ENCODE measurements at regions not wholly inside any gene's neighbourhood (a gene's known extent, or its start where the extent isn't known, plus 50 kb on each side); places are given as distances from the start of the nearest gene placed in this dataset.
"Not testable (repeated sequence)": the region's sequence is repeated elsewhere in the genome, so short reads cannot be mapped to it uniquely, and the experiment has no call there.

GRCh38 chr12:131597333-131597732 lies 113.6 kb upstream of the SFSWAP start:
- DNase-seq (ENCODE audit: low spot score): no peak
- no peak overlapping the region for H3K27ac Mint-ChIP-seq (ENCODE audit: unreplicated experiment)
- peaks cover 11% of the 10 kb centered on the region for H3K27me3 Mint-ChIP-seq (ENCODE audit: unreplicated experiment)
- no peaks in the 10 kb centered on the region for H3K4me1 Mint-ChIP-seq (ENCODE audit: unreplicated experiment)
- H3K9me3 Mint-ChIP-seq (ENCODE audit: unreplicated experiment): no peaks in the 10 kb centered on the region
- TF ChIP-seq CTCF (IDR thresholded peaks at IDR 0.05; ENCODE audit: unreplicated experiment): no peak
- no peak overlapping the region for H3K4me3 Mint-ChIP-seq (ENCODE audit: unreplicated experiment)
- no peaks in the 10 kb centered on the region for H3K36me3 Mint-ChIP-seq (ENCODE audit: low read depth, unreplicated experiment)

GRCh38 chr12:131598717-131599116 lies 112.2 kb upstream of the SFSWAP start:
- Mint-ChIP-seq H3K36me3 (ENCODE audit: low read depth, unreplicated experiment) (no peaks in the 10 kb centered on the region), H3K27ac (ENCODE audit: unreplicated experiment) (no peak overlapping the region), H3K4me3 (ENCODE audit: unreplicated experiment) (no peak overlapping the region), H3K4me1 (ENCODE audit: unreplicated experiment) (no peaks in the 10 kb centered on the region), H3K9me3 (ENCODE audit: unreplicated experiment) (no peaks in the 10 kb centered on the region), H3K27me3 (ENCODE audit: unreplicated experiment) (peaks cover 11% of the 10 kb centered on the region)
- no peak for TF ChIP-seq CTCF (IDR thresholded peaks at IDR 0.05; ENCODE audit: unreplicated experiment)
- DNase-seq (ENCODE audit: low spot score): no peak

GRCh38 chr12:131599190-131600159 lies 111.4 kb upstream of the SFSWAP start:
- H3K27me3 Mint-ChIP-seq (ENCODE audit: unreplicated experiment): peaks cover 11% of the 10 kb centered on the region
- H3K9me3 Mint-ChIP-seq (ENCODE audit: unreplicated experiment): no peaks in the 10 kb centered on the region
- H3K4me1 Mint-ChIP-seq (ENCODE audit: unreplicated experiment): no peaks in the 10 kb centered on the region
- H3K4me3 Mint-ChIP-seq (ENCODE audit: unreplicated experiment): no peak overlapping the region
- H3K36me3 Mint-ChIP-seq (ENCODE audit: low read depth, unreplicated experiment): no peaks in the 10 kb centered on the region
- no peak for TF ChIP-seq CTCF (IDR thresholded peaks at IDR 0.05; ENCODE audit: unreplicated experiment)
- H3K27ac Mint-ChIP-seq (ENCODE audit: unreplicated experiment): no peak overlapping the region
- no peak for DNase-seq (ENCODE audit: low spot score)

DNA sequence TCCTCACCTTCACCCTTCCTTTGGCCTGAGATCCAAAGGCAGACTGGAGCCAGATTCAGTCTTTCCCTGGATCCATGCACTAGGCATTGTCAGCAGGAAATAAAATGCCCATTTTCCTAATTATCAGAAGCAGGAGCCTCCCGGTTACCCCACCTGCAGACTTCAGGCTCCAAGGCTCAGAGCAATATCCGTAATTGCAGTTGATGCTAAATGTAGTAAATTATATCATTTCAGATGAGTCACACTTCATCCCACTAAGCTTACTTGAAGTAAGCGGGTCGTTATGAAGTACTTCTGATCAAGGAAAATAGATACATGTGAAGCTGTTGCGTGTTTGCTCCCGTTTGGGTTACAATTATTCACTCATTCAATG lies 110.7 kb upstream of the SFSWAP start:
- Mint-ChIP-seq H3K9me3 (ENCODE audit: unreplicated experiment) (no peaks in the 10 kb centered on the region), H3K4me1 (ENCODE audit: unreplicated experiment) (no peaks in the 10 kb centered on the region)

GRCh38 chr12:131601499-131601898 lies 109.4 kb upstream of the SFSWAP start:
- not testable (repeated sequence) for DNase-seq (ENCODE audit: low spot score); H3K4me3 Mint-ChIP-seq (ENCODE audit: unreplicated experiment); H3K9me3 Mint-ChIP-seq (ENCODE audit: unreplicated experiment); H3K36me3 Mint-ChIP-seq (ENCODE audit: low read depth, unreplicated experiment); H3K27ac Mint-ChIP-seq (ENCODE audit: unreplicated experiment); H3K4me1 Mint-ChIP-seq (ENCODE audit: unreplicated experiment)
- H3K27me3 Mint-ChIP-seq (ENCODE audit: unreplicated experiment): peaks cover 11% of the 10 kb centered on the region

More for the DNA sequence above, 110.7 kb upstream of the SFSWAP start:
- Mint-ChIP-seq H3K36me3 (ENCODE audit: low read depth, unreplicated experiment) (no peaks in the 10 kb centered on the region), H3K27ac (ENCODE audit: unreplicated experiment) (no peak overlapping the region), H3K27me3 (ENCODE audit: unreplicated experiment) (peaks cover 11% of the 10 kb centered on the region), H3K4me3 (ENCODE audit: unreplicated experiment) (no peak overlapping the region)
- no peak for DNase-seq (ENCODE audit: low spot score)
- TF ChIP-seq CTCF (IDR thresholded peaks at IDR 0.05; ENCODE audit: unreplicated experiment): no peak
